HG02973 (cell line): ENCODE measurements at regions not wholly inside any gene's neighbourhood (a gene's known extent, or its start where the extent isn't known, plus 50 kb on each side); places are given as distances from the start of the nearest gene placed in this dataset.
A peak's percentile ranks its signal among the peaks of the same experiment; 100 is the strongest.

Experiments
- ATAC-seq: cut with Tn5 transposase; IDR thresholded peaks from one replicate; pipeline ENCODE4 v1.9.1; 2021; ENCODE audit warnings: moderate library complexity; ENCODE audit not compliant: unreplicated experiment

- no peak for ATAC-seq
These were observed 178.0 kb upstream of the DAPK1 start for GRCh38 chr9:87319656-87320055.

GRCh38 chr9:87320146-87320884 lies 177.4 kb upstream of the DAPK1 start:
- no peak for ATAC-seq

GRCh38 chr9:87322840-87323635 lies 174.6 kb upstream of the DAPK1 start:
- no peak for ATAC-seq

GRCh38 chr9:87323928-87324327 lies 173.7 kb upstream of the DAPK1 start:
- ATAC-seq = no peak

- peak; percentile 66 for ATAC-seq
These were observed 173.0 kb upstream of the DAPK1 start for GRCh38 chr9:87324613-87325194.

GRCh38 chr9:87327575-87328125 lies 170.0 kb upstream of the DAPK1 start:
- no peak for ATAC-seq

GRCh38 chr9:87333802-87334201 lies 163.9 kb upstream of the DAPK1 start:
- ATAC-seq = no peak

GRCh38 chr9:87334366-87334765 lies 163.3 kb upstream of the DAPK1 start:
- no peak for ATAC-seq

GRCh38 chr9:87336407-87336806 lies 161.3 kb upstream of the DAPK1 start:
- no peak for ATAC-seq

GRCh38 chr9:87336914-87337333 lies 160.7 kb upstream of the DAPK1 start:
- no peak for ATAC-seq

GRCh38 chr9:87337335-87338087 lies 160.2 kb upstream of the DAPK1 start:
- no peak for ATAC-seq

- ATAC-seq = no peak
These were observed 159.3 kb upstream of the DAPK1 start for GRCh38 chr9:87338088-87338989.

- no peak for ATAC-seq
These were observed 157.3 kb upstream of the DAPK1 start for GRCh38 chr9:87340391-87340790.

GRCh38 chr9:87342743-87343142 lies 154.9 kb upstream of the DAPK1 start:
- no peak for ATAC-seq

- no peak for ATAC-seq
These were observed 153.7 kb upstream of the DAPK1 start for GRCh38 chr9:87343816-87344430.

GRCh38 chr9:87346061-87346665 lies 151.5 kb upstream of the DAPK1 start:
- ATAC-seq = no peak

GRCh38 chr9:87350915-87351314 lies 146.8 kb upstream of the DAPK1 start:
- ATAC-seq = no peak

- ATAC-seq = no peak
These were observed 144.4 kb upstream of the DAPK1 start for GRCh38 chr9:87353301-87353700.

GRCh38 chr9:87354147-87354546 lies 143.5 kb upstream of the DAPK1 start:
- ATAC-seq = no peak
